ENCODE measurements at regions not wholly inside any gene's neighbourhood (a gene's known extent, or its start where the extent isn't known, plus 50 kb on each side); places are given as distances from the start of the nearest gene placed in this dataset.

DNA sequence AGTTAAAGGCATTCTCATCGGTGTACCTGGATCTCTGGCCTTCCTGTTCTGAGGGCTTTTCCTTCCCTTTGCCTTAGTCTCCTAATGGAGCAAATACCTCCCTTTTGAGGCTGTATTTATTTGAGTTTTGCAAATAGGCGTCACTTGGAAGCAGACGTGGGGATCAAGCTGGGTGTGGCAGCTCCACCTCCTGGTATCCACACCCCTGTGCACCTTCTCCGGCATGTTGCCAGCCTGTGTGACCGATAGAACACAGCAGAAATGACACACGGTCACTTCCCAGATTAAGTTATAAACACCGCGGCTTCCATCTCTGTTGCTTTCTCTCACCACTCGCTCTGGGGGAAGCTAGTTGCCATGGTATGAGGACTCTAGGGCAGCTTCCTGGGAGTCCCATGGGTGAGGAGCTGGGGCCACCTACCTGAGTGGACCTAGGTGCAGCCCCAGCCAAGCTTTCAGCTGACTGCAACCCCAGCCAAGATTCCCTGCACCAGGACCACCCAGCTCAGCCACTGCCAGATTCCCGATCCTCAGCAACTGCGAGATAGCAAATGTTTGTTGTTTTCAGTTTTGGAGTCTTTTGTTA lies 214.4 kb upstream of the MVB12B start:
- no peak overlapping the region for H2AK5ac ChIP-seq (ENCODE audit: low read depth, low read length)
- H3K23ac ChIP-seq (ENCODE audit: insufficient read length) = no peak overlapping the region
- no peak overlapping the region for H2BK12ac ChIP-seq (ENCODE audit: low read depth, low read length)
- H3K27ac ChIP-seq (ENCODE audit: low read depth, low read length) = no peak overlapping the region
- H3K79me2 ChIP-seq (ENCODE audit: control insufficient read depth in 1 of 2, insufficient read depth in 2 of 2, low read length in 2 of 2) = no peaks in the 10 kb centered on the region
- H2BK20ac ChIP-seq (ENCODE audit: low read length) = no peak overlapping the region
- ChIA-PET POLR2A (ENCODE audit: partially characterized antibody) (no interaction called here), CTCF (ENCODE audit: partially characterized antibody) (interaction anchor here (0.9 to 1.6 kb wide), 3 partner anchors 34 to 705 kb away, joined by 3 to 7 read pairs (median 4); no protein-coding TSS in a partner anchor)
- no peak overlapping the region for H2BK15ac ChIP-seq (ENCODE audit: low read length)
- H3K4me2 ChIP-seq (ENCODE audit: insufficient read depth in 1 of 2, low read depth in 2 of 2, low read length in 2 of 2) = no peak overlapping the region
- WGBS, 2 experiments (ENCODE audit: extremely low coverage in 1 of 2, insufficient coverage in 1 of 2, insufficient read length in 1 of 2, insufficient replicate concordance in 2 of 2, low coverage in 1 of 2, low lambda C conversion rate in 2 of 2, missing lambda C conversion rate in 1 of 2) = 88% methylated on average over 11 of the region's 11 CpGs; no CpG with 5 or more reads in 1 of the 2 experiments
- H3K56ac ChIP-seq (replicated peaks; ENCODE audit: insufficient read length, low read depth, low read length) = no peak overlapping the region
- no peak overlapping the region for H4K8ac ChIP-seq (ENCODE audit: extremely low read depth, insufficient read depth, low read length)
- H4K5ac ChIP-seq (ENCODE audit: insufficient read length, low read depth, low read length) = no peak overlapping the region
- FAIRE-seq (no peak), DNase-seq (ENCODE audit: low read depth in 1 of 2, low spot score in 2 of 2) (no peak)
- no peaks in the 10 kb centered on the region for H3K23me2 ChIP-seq (ENCODE audit: low read depth, low read length)
- H3K18ac ChIP-seq (ENCODE audit: extremely low read depth, low read length) = no peak overlapping the region
- no peak overlapping the region for H3K9ac ChIP-seq (replicated peaks in 1 of 4; ENCODE audit: extremely low read depth in 1 of 4, low read depth in 3 of 4, low read length in 3 of 4)
- H4K20me1 ChIP-seq (replicated peaks in 1 of 2; ENCODE audit: control insufficient read depth in 1 of 2, insufficient read depth in 2 of 2, low read length in 2 of 2) = no peaks in the 10 kb centered on the region
- H3K79me1 ChIP-seq (ENCODE audit: low read depth, low read length) = no peaks in the 10 kb centered on the region
- H3K36me3 ChIP-seq (ENCODE audit: control insufficient read depth in 2 of 4, insufficient read depth in 4 of 4, low read length in 3 of 4) = no peaks in the 10 kb centered on the region
- no peak overlapping the region for H3K4ac ChIP-seq (replicated peaks; ENCODE audit: insufficient read length, low read depth, low read length)
- no peak overlapping the region for H2BK5ac ChIP-seq (ENCODE audit: low read depth, low read length)
- no peaks in the 10 kb centered on the region for H3K4me1 ChIP-seq (replicated peaks in 1 of 4; ENCODE audit: control insufficient read depth in 3 of 4, insufficient read depth in 4 of 4, low read length in 3 of 4)
- no peaks in the 10 kb centered on the region for H3K9me3 ChIP-seq (ENCODE audit: insufficient read depth in 2 of 2, low read depth in 1 of 2, low read length in 1 of 2)
- H3K4me3 ChIP-seq (ENCODE audit: extremely low read depth in 1 of 4, insufficient read depth in 2 of 4, low read depth in 3 of 4, low read length in 4 of 4) = no peak overlapping the region
- H3K14ac ChIP-seq (ENCODE audit: insufficient read length) = no peak overlapping the region
- no peak overlapping the region for H2BK120ac ChIP-seq (replicated peaks; ENCODE audit: low read depth, low read length)
- no peak overlapping the region for H2AFZ ChIP-seq (ENCODE audit: low read length)
- TF ChIP-seq, protein P1, sequence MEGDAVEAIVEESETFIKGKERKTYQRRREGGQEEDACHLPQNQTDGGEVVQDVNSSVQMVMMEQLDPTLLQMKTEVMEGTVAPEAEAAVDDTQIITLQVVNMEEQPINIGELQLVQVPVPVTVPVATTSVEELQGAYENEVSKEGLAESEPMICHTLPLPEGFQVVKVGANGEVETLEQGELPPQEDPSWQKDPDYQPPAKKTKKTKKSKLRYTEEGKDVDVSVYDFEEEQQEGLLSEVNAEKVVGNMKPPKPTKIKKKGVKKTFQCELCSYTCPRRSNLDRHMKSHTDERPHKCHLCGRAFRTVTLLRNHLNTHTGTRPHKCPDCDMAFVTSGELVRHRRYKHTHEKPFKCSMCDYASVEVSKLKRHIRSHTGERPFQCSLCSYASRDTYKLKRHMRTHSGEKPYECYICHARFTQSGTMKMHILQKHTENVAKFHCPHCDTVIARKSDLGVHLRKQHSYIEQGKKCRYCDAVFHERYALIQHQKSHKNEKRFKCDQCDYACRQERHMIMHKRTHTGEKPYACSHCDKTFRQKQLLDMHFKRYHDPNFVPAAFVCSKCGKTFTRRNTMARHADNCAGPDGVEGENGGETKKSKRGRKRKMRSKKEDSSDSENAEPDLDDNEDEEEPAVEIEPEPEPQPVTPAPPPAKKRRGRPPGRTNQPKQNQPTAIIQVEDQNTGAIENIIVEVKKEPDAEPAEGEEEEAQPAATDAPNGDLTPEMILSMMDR (IDR thresholded peaks at IDR 0.05; ENCODE audit: control extremely low read depth in 1 of 3, insufficient read depth in 1 of 3, low read depth in 1 of 3, low read length in 3 of 3) = peak in 2 of 3 experiments; percentile 9 to 12; a peak in 2 of 4 replicates
- TF ChIP-seq RAD21 (IDR thresholded peaks at IDR 0.05 in 1 of 2, conservative IDR thresholded peaks at IDR 0.05 in 1 of 2; ENCODE audit: low read depth in 2 of 2, low read length in 2 of 2) = peak; percentile 30 to 40; a peak in 3 of 4 replicates
- TF ChIP-seq, protein P2, sequence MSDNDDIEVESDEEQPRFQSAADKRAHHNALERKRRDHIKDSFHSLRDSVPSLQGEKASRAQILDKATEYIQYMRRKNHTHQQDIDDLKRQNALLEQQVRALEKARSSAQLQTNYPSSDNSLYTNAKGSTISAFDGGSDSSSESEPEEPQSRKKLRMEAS (IDR thresholded peaks at IDR 0.05) = no peak
- no peak overlapping the region for H4K91ac ChIP-seq (replicated peaks; ENCODE audit: insufficient read length, low read length)
- H3K27me3 ChIP-seq (replicated peaks in 1 of 4; ENCODE audit: control insufficient read depth in 3 of 4, extremely low read depth in 1 of 4, insufficient read depth in 3 of 4, low read length in 3 of 4) = peaks cover 0 to 2% (median 0%) of the 10 kb centered on the region in 4 experiments; a peak in 2 of 7 replicates
